ENCODE measurements at regions not wholly inside any gene's neighbourhood (a gene's known extent, or its start where the extent isn't known, plus 50 kb on each side); places are given as distances from the start of the nearest gene placed in this dataset.

DNA sequence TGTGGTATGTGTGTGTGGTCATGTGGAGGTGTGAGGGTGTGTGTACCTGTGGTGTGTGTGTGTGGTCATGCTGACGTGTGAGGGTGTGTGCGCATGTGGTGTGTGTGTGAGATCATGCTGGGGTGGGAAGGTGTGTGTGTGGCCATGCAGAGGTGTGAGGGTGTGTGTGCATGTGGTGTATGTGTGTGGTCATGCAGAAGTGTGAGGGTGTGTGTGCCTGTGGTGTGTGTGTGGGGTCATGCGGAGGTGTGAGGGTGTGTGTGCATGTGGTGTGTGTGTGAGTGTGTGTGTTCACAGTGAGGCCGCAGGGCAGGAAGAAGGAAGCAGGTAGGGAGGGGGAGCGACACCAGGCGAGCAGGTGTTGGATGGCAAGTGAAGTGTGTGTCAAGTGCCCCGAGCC is 259.0 kb downstream of the LOXHD1 start:
- TF ChIP-seq, protein P1, sequence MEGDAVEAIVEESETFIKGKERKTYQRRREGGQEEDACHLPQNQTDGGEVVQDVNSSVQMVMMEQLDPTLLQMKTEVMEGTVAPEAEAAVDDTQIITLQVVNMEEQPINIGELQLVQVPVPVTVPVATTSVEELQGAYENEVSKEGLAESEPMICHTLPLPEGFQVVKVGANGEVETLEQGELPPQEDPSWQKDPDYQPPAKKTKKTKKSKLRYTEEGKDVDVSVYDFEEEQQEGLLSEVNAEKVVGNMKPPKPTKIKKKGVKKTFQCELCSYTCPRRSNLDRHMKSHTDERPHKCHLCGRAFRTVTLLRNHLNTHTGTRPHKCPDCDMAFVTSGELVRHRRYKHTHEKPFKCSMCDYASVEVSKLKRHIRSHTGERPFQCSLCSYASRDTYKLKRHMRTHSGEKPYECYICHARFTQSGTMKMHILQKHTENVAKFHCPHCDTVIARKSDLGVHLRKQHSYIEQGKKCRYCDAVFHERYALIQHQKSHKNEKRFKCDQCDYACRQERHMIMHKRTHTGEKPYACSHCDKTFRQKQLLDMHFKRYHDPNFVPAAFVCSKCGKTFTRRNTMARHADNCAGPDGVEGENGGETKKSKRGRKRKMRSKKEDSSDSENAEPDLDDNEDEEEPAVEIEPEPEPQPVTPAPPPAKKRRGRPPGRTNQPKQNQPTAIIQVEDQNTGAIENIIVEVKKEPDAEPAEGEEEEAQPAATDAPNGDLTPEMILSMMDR (IDR thresholded peaks at IDR 0.05; ENCODE audit: low read depth, low read length, poor library complexity, severe bottlenecking) = no peak
- TF ChIP-seq EZH2phosphoT487 (IDR thresholded peaks at IDR 0.05; ENCODE audit: borderline replicate concordance, low read length) = no peak

Data from DOHH2 (cell line).